Heart right ventricle (tissue), 16 donors: ENCODE measurements at regions not wholly inside any gene's neighbourhood (a gene's known extent, or its start where the extent isn't known, plus 50 kb on each side); places are given as distances from the start of the nearest gene placed in this dataset.

Source experiments
- ATAC-seq, 8 donors: fragments of 200-7000 bp; cut with Tn5 transposase; one replicate each; pipeline ENCODE4 v1.9.1; 2020; ENCODE audit warnings: mild to moderate bottlenecking in 8 of 8, moderate library complexity in 8 of 8, moderate number of reproducible peaks in 1 of 8
- DNase-seq, 2 donors: peaks; one replicate each; pipeline ENCODE4 v3.0.0-alpha.2; 2020
- H3K27ac ChIP-seq, 10 donors: fragments of 200-600 bp; sonication (generic) in 2 of 10; one replicate each; pipeline versions ENCODE4 v1.5.0 to v1.8.0; 2020 to 2022; ENCODE audit warnings: mild to moderate bottlenecking in 3 of 10
- H3K27me3 ChIP-seq, 7 donors: fragments of 200-600 bp; one replicate each; pipeline ENCODE4 v1.8.0; 2021 to 2022; ENCODE audit warnings: mild to moderate bottlenecking in 2 of 7
- H3K36me3 ChIP-seq, 9 donors: fragments of 200-600 bp; sonication (generic) in 1 of 9; one replicate each; pipeline versions ENCODE4 v1.5.0 to v1.8.0; 2020 to 2022; ENCODE audit warnings: mild to moderate bottlenecking in 2 of 9
- H3K4me1 ChIP-seq, 9 donors: fragments of 200-600 bp; sonication (generic) in 1 of 9; one replicate each; pipeline versions ENCODE4 v1.5.0 to v1.8.0; 2020 to 2022; ENCODE audit warnings: mild to moderate bottlenecking in 4 of 9
- H3K4me3 ChIP-seq, 10 donors: fragments of 200-600 bp; sonication (generic) in 2 of 10; one replicate each; pipeline versions ENCODE4 v1.5.0 to v1.8.0; 2020 to 2022; ENCODE audit warnings: mild to moderate bottlenecking in 7 of 10, moderate library complexity in 2 of 10
- H3K9me3 ChIP-seq, 11 donors: fragments of 200-600 bp in 10 of 11; sonication (generic) in 2 of 11; one replicate each; pipeline versions ENCODE4 v1.5.0 to v1.8.0; 2013 to 2022; ENCODE audit warnings: mild to moderate bottlenecking in 2 of 11, control low read depth in 1 of 11, moderate library complexity in 1 of 11
- CTCF ChIP-seq, 9 donors: fragments of 200-600 bp; sonication (generic) in 2 of 9; IDR thresholded peaks; one replicate each; pipeline versions ENCODE4 v1.5.0 to v1.8.0; 2021 to 2022; ENCODE audit warnings: antibody characterized with exemption in 9 of 9, mild to moderate bottlenecking in 5 of 9, moderate library complexity in 1 of 9
- WGBS, 2 donors: extraction: QIAGEN DNeasy Blood & Tissue Kit; methylation state at CpG; one replicate each; pipeline ENCODE4 v1.1.7; 2013; ENCODE audit warnings: inconsistent platforms in 1 of 2; 5-methylcytosine and 5-hydroxymethylcytosine counted together
- intact Hi-C, 10 donors: fragments of 100-400 bp; cut with DNase I; formaldehyde crosslinking; loops; one replicate each; pipeline versions ENCODE4 v1.11.1 to v1.14.2; 2022
- donor health status: Arrhythmogenic right ventricular cardiomyopathy.
- donor health status: ischemic (EF 13 %, LVEDD 7.1; RV severe dilation, severe dysfunction).
- donor health status: healthy with polysubstance abuse.
- donor health status: DM: no; HTN: yes; CAD: no.
- donor health status: DM: no; HTN: no; CAD: no.
- donor health status: ischemic (EF 25% LVEDD 6.9; RV normal size, moderate dysfunction).
- donor health status: ischemic (EF 25% LVEDD 5.7; RV mildly dilated, moderate dysfunction).
- donor health status: healthy.
- donor health status: DM: yes; HTN: yes; CAD: no.
- donor health status: Ischemic cardiomyopathy.
- donor health status: ischemic (EF 35%, LVEDD 5.7; RV mildly dilated, moderate dysfunction).
- donor health status: nonischemic (EF 11% LVEDD 7.7; RV severe dilation, severe dysfunction).
- donor health status: DM: yes; HTN: yes; CAD: no.
- donor health status: PGD.
- donor health status: ischemic (EF 29% LVEDD 5.4; RV normal size, mild dysfunction).
- donor health status: nonischemic (EF 23%, LVEDD 6.1; RV moderate dilation, normal function).

- intact Hi-C loops, result no loop called here
- no peak overlapping the region for H3K27ac ChIP-seq
- ATAC-seq (no peak), DNase-seq (no peak)
- TF ChIP-seq CTCF (IDR thresholded peaks at IDR 0.05), result no peak
- H3K27me3 ChIP-seq, result no peaks in the 10 kb centered on the region
- no peak overlapping the region for H3K4me3 ChIP-seq
- peaks cover 0 to 8% (median 0%) of the 10 kb centered on the region in 11 donors for H3K9me3 ChIP-seq
- peaks cover 0 to under 1% (median 0%) of the 10 kb centered on the region in 9 donors for H3K4me1 ChIP-seq
- 71 to 85% methylated on average over 3 of the region's 3 CpGs for WGBS, 2 donors
- H3K36me3 ChIP-seq, result no peaks in the 10 kb centered on the region
Measured at GRCh38 chr10:83089335-83089734, 1050.0 kb upstream of the GHITM start.

GRCh38 chr10:83104616-83105015 lies 1034.7 kb upstream of the GHITM start:
- Histone ChIP-seq H3K4me3 (no peak overlapping the region), H3K9me3 (peaks cover 0 to 6% (median 0%) of the 10 kb centered on the region in 11 donors), H3K27me3 (no peaks in the 10 kb centered on the region), H3K27ac (no peak overlapping the region), H3K36me3 (no peaks in the 10 kb centered on the region), H3K4me1 (no peaks in the 10 kb centered on the region)
- DNase-seq, result no peak
- no peak for ATAC-seq
- 80 to 83% methylated on average over 3 of the region's 3 CpGs for WGBS, 2 donors
- no peak for TF ChIP-seq CTCF (IDR thresholded peaks at IDR 0.05)
- intact Hi-C loops, result no loop called here

GRCh38 chr10:83108565-83109333 lies 1030.6 kb upstream of the GHITM start:
- no peak overlapping the region for H3K27ac ChIP-seq
- no peak for DNase-seq
- H3K36me3 ChIP-seq, result no peaks in the 10 kb centered on the region
- no peak for ATAC-seq
- H3K4me1 ChIP-seq, result no peaks in the 10 kb centered on the region
- TF ChIP-seq CTCF (IDR thresholded peaks at IDR 0.05), result no peak
- H3K4me3 ChIP-seq, result no peak overlapping the region
- WGBS, 2 donors, result 85 to 89% methylated on average over 7 of the region's 7 CpGs
- peaks cover 0 to 46% (median 17%) of the 10 kb centered on the region in 11 donors for H3K9me3 ChIP-seq
- intact Hi-C loops, result no loop called here
- no peaks in the 10 kb centered on the region for H3K27me3 ChIP-seq

GRCh38 chr10:83119346-83119745 lies 1020.0 kb upstream of the GHITM start:
- TF ChIP-seq CTCF (IDR thresholded peaks at IDR 0.05), result no peak
- DNase-seq, result no peak
- intact Hi-C loops, result no loop called here
- Histone ChIP-seq H3K4me3 (no peak overlapping the region), H3K4me1 (no peaks in the 10 kb centered on the region), H3K9me3 (no peaks in the 10 kb centered on the region), H3K36me3 (no peaks in the 10 kb centered on the region), H3K27me3 (no peaks in the 10 kb centered on the region), H3K27ac (no peak overlapping the region)
- no peak for ATAC-seq
- 70 to 83% methylated on average over 1 of the region's 1 CpG for WGBS, 2 donors
